Caco-2 (cell line): ENCODE measurements at regions not wholly inside any gene's neighbourhood (a gene's known extent, or its start where the extent isn't known, plus 50 kb on each side); places are given as distances from the start of the nearest gene placed in this dataset.

Experiments used
- BruUV-seq: library from RNA; stranded (reverse); fragments of 400-500 nt; replicated peaks from 2 replicates; lab custom pipeline; 2021; lab: Mats Ljungman, UMichigan
- CTCF ChIA-PET: fragments of 300-600 bp; sonication (Branson Sonifier 250); formaldehyde crosslinking; loops from one replicate; lab custom pipeline; 2022; ENCODE audit warnings: antibody characterized with exemption; lab: Charles Lee
- POLR2A ChIA-PET: fragments of 300-600 bp; sonication (Branson Sonifier 250); formaldehyde crosslinking; loops from one replicate; lab custom pipeline; 2022; ENCODE audit warnings: antibody characterized with exemption; lab: Charles Lee
- DNase-seq, 2 experiments: peaks; one replicate each; pipeline versions ENCODE4 v3.0.0 to v3.0.0-alpha.2; 2020 to 2022
- H3K27me3 ChIP-seq: replicated peaks from 2 replicates; pipeline ENCODE4 v1.6.0; 2011; ENCODE audit warnings: low read length; ENCODE audit not compliant: control insufficient read depth, insufficient read depth
- H3K36me3 ChIP-seq: 2 replicates; pipeline ENCODE4 v1.5.1; 2011; ENCODE audit warnings: low read length; ENCODE audit not compliant: control insufficient read depth, insufficient read depth
- H3K4me1 ChIP-seq: fragments of 250-450 bp; sonication (Bioruptor Pico); 2 replicates; pipeline ENCODE4 v1.5.1; 2020; ENCODE audit warnings: mild to moderate bottlenecking
- H3K4me3 ChIP-seq: 2 replicates; pipeline ENCODE4 v1.5.1; 2011; ENCODE audit warnings: low read depth, mild to moderate bottlenecking, control low read depth, low read length
- H3K9me3 ChIP-seq: fragments of 250-450 bp; sonication (Bioruptor Pico); 2 replicates; pipeline ENCODE4 v1.5.1; 2020; ENCODE audit warnings: mild to moderate bottlenecking, moderate library complexity
- H3K27ac Mint-ChIP-seq: one replicate; pipeline ENCODE4 v1.8.0; 2022; ENCODE audit warnings: mixed read lengths; ENCODE audit not compliant: unreplicated experiment
- H3K27me3 Mint-ChIP-seq: one replicate; pipeline ENCODE4 v1.8.0; 2022; ENCODE audit warnings: mixed read lengths; ENCODE audit not compliant: insufficient read depth, unreplicated experiment
- H3K36me3 Mint-ChIP-seq: one replicate; pipeline ENCODE4 v1.8.0; 2022; ENCODE audit warnings: mild to moderate bottlenecking, mixed read lengths; ENCODE audit not compliant: insufficient read depth, unreplicated experiment
- H3K4me1 Mint-ChIP-seq: one replicate; pipeline ENCODE4 v1.8.0; 2022; ENCODE audit warnings: low read depth, mixed read lengths; ENCODE audit not compliant: unreplicated experiment
- H3K4me3 Mint-ChIP-seq: one replicate; pipeline ENCODE4 v1.8.0; 2022; ENCODE audit warnings: mild to moderate bottlenecking, moderate library complexity, mixed read lengths; ENCODE audit not compliant: unreplicated experiment
- H3K9me3 Mint-ChIP-seq: one replicate; pipeline ENCODE4 v1.8.0; 2022; ENCODE audit warnings: mixed read lengths; ENCODE audit not compliant: unreplicated experiment
- intact Hi-C: fragments of 100-400 bp; cut with micrococcal nuclease; formaldehyde crosslinking; loops from one replicate; pipeline ENCODE4 v1.10.0; 2022; ENCODE audit not compliant: unreplicated experiment
- TF ChIP-seq, protein P1 (sequence below), 2 experiments: fragments of 200-600 bp in 1 of 2; IDR thresholded peaks; 1 replicate in 1 of 2; 2 replicates in 1 of 2; pipeline versions ENCODE4 v1.5.1 to v1.8.0; 2011 to 2022; ENCODE audit warnings: antibody characterized with exemption in 1 of 2, control low read depth in 1 of 2, inconsistent platforms in 1 of 2, low read depth in 1 of 2, low read length in 1 of 2, mild to moderate bottlenecking in 1 of 2, moderate library complexity in 1 of 2; ENCODE audit not compliant: insufficient read depth in 1 of 2, severe bottlenecking in 1 of 2, unreplicated experiment in 1 of 2

DNA sequence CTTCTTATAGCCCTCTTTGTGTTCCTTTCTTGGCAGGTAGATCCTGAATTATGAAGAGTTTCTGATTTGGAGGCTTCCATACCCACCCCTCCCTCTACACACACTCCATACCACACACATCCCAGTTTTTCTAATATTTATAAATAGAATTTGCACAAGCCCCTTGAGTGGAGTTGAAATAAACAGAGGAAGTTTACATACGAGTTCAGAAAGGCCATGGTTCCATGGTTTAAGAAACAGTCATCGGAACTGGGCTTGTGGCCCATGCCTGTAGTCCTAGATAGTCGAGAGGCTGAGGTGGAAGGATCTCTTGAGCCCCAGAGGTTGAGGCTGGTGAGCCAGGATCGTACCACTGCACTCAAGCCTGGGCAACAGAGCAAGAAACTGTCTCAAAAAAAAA lies 62.7 kb upstream of the TANC1 start:
- Histone ChIP-seq H3K4me3 (no peak overlapping the region), H3K9me3 (no peaks in the 10 kb centered on the region), H3K36me3 (no peaks in the 10 kb centered on the region), H3K4me1 (no peaks in the 10 kb centered on the region), H3K27me3 (no peaks in the 10 kb centered on the region)
- BruUV-seq, result no TSS peak
- Mint-ChIP-seq H3K4me1 (no peaks in the 10 kb centered on the region), H3K9me3 (no peaks in the 10 kb centered on the region), H3K27me3 (no peaks in the 10 kb centered on the region), H3K27ac (no peak overlapping the region), H3K36me3 (no peaks in the 10 kb centered on the region), H3K4me3 (no peak overlapping the region)
- POLR2A ChIA-PET, result no interaction called here
- intact Hi-C loops, result loop anchor here (10.0 kb wide), 1 partner anchor 379 kb away; the partner anchor contains the start of gene WDSUB1
- CTCF ChIA-PET, result no interaction called here
- no peak for DNase-seq
- TF ChIP-seq, protein P1, sequence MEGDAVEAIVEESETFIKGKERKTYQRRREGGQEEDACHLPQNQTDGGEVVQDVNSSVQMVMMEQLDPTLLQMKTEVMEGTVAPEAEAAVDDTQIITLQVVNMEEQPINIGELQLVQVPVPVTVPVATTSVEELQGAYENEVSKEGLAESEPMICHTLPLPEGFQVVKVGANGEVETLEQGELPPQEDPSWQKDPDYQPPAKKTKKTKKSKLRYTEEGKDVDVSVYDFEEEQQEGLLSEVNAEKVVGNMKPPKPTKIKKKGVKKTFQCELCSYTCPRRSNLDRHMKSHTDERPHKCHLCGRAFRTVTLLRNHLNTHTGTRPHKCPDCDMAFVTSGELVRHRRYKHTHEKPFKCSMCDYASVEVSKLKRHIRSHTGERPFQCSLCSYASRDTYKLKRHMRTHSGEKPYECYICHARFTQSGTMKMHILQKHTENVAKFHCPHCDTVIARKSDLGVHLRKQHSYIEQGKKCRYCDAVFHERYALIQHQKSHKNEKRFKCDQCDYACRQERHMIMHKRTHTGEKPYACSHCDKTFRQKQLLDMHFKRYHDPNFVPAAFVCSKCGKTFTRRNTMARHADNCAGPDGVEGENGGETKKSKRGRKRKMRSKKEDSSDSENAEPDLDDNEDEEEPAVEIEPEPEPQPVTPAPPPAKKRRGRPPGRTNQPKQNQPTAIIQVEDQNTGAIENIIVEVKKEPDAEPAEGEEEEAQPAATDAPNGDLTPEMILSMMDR (IDR thresholded peaks at IDR 0.05; ENCODE audit: insufficient read depth in 1 of 2, low read depth in 1 of 2, low read length in 1 of 2, severe bottlenecking in 1 of 2, unreplicated experiment in 1 of 2), result no peak

DNA sequence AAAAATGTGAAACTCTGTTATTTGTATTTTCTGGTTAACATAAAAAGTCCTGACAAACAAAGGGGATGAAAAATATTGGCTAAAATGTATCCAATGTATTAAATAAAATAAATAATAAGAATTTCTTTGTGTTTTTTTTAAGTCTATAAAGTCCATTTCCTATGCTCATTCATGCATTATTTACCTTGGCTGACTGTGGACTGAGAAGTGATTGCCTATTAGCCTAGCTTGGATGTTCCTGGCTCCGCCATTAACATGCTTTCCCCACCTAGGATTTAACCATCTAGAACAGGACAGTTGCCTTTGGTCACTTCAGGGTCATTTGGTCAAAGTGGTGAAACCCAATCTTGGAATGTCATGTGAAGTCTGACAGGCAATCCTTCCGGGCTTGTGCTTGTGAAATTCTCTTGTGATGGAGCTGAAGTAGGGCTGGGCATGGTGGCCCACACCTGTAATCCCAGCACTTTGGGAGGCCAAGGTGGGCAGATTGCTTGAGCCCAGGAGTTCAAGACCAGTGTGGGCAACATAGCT lies 60.4 kb upstream of the TANC1 start:
- intact Hi-C loops, result loop anchor here (10.0 kb wide), 1 partner anchor 377 kb away; the partner anchor contains the start of gene WDSUB1
- Mint-ChIP-seq H3K36me3 (no peaks in the 10 kb centered on the region), H3K27me3 (no peaks in the 10 kb centered on the region), H3K27ac (no peak overlapping the region), H3K4me1 (no peaks in the 10 kb centered on the region), H3K9me3 (no peaks in the 10 kb centered on the region), H3K4me3 (no peak overlapping the region)
- Histone ChIP-seq H3K4me3 (no peak overlapping the region), H3K27me3 (no peaks in the 10 kb centered on the region), H3K4me1 (no peaks in the 10 kb centered on the region), H3K36me3 (no peaks in the 10 kb centered on the region), H3K9me3 (no peaks in the 10 kb centered on the region)
- ChIA-PET CTCF (no interaction called here), POLR2A (no interaction called here)
- BruUV-seq, result no TSS peak
- TF ChIP-seq, protein P1 (IDR thresholded peaks at IDR 0.05; ENCODE audit: insufficient read depth in 1 of 2, low read depth in 1 of 2, low read length in 1 of 2, severe bottlenecking in 1 of 2, unreplicated experiment in 1 of 2), result no peak
- DNase-seq, result no peak

DNA sequence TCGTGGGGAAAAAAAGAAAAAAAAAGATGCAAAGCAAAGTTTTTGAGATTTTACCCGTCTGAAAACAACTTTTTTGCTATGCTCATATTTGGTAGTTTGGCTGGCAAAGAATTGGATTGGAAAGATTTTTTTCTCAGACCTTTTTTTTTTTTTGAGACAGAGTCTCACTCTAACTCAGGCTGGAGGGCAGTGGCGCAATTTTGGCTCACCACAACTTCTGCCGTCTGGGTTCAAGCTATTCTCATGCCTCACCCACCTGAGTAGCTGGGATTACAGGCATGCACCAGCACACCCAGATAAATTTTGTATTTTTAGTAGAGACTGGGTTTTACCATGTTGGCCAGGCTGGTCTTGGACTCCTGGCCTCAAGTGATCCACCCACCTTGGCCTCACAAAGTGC lies 56.3 kb upstream of the TANC1 start:
- Histone ChIP-seq H3K4me1 (no peaks in the 10 kb centered on the region), H3K36me3 (no peaks in the 10 kb centered on the region), H3K27me3 (no peaks in the 10 kb centered on the region), H3K9me3 (no peaks in the 10 kb centered on the region), H3K4me3 (no peak overlapping the region)
- Mint-ChIP-seq H3K4me3 (no peak overlapping the region), H3K27ac (no peak overlapping the region), H3K27me3 (no peaks in the 10 kb centered on the region), H3K36me3 (no peaks in the 10 kb centered on the region), H3K4me1 (no peaks in the 10 kb centered on the region), H3K9me3 (no peaks in the 10 kb centered on the region)
- ChIA-PET POLR2A (no interaction called here), CTCF (no interaction called here)
- no peak for DNase-seq
- TF ChIP-seq, protein P1 (IDR thresholded peaks at IDR 0.05; ENCODE audit: insufficient read depth in 1 of 2, low read depth in 1 of 2, low read length in 1 of 2, severe bottlenecking in 1 of 2, unreplicated experiment in 1 of 2), result no peak
- intact Hi-C loops, result no loop called here
- no TSS peak for BruUV-seq
